ENCODE measurements at regions not wholly inside any gene's neighbourhood (a gene's known extent, or its start where the extent isn't known, plus 50 kb on each side); places are given as distances from the start of the nearest gene placed in this dataset.

- DNase-seq (ENCODE audit: low spot score) (no peak), ATAC-seq (no peak)
- Mint-ChIP-seq H3K36me3 (ENCODE audit: low read depth) (peaks cover 9% of the 10 kb centered on the region; the same call in 2 of the 3 replicates), H3K4me3 (no peak overlapping the region), H3K4me1 (peaks cover 4% of the 10 kb centered on the region), H3K27ac (no peak overlapping the region), H3K27me3 (ENCODE audit: insufficient read depth, low read depth, poor library complexity) (no peaks in the 10 kb centered on the region), H3K9me3 (peaks cover 13% of the 10 kb centered on the region)
- Histone ChIP-seq H3K4me3 (no peak overlapping the region), H3K4me1 (ENCODE audit: insufficient read depth) (peaks cover 1% of the 10 kb centered on the region; the same call in 1 of the 2 replicates), H3K36me3 (ENCODE audit: insufficient read depth) (no peaks in the 10 kb centered on the region), H3K4me2 (no peak overlapping the region), H4K20me1 (replicated peaks; ENCODE audit: insufficient read depth) (no peaks in the 10 kb centered on the region), H2AFZ (no peak overlapping the region), H3K27me3 (ENCODE audit: insufficient read depth) (no peaks in the 10 kb centered on the region), H3F3A (replicated peaks; ENCODE audit: low read depth) (no peaks in the 10 kb centered on the region), H3K9me2 (ENCODE audit: insufficient read depth) (no peaks in the 10 kb centered on the region), H3K27ac (ENCODE audit: low read depth) (no peak overlapping the region), H3K79me2 (replicated peaks; ENCODE audit: insufficient read depth) (no peaks in the 10 kb centered on the region)
- TF ChIP-seq STAT1 (IDR thresholded peaks at IDR 0.05; ENCODE audit: unreplicated experiment) (no peak), NANOG (IDR thresholded peaks at IDR 0.05; ENCODE audit: borderline replicate concordance) (no peak), ZNF462 (CRISPR knock-in tag; IDR thresholded peaks at IDR 0.05) (no peak), ZNF114 (CRISPR knock-in tag; IDR thresholded peaks at IDR 0.05) (no peak), EZH2 (IDR thresholded peaks at IDR 0.05; ENCODE audit: low read depth, unreplicated experiment) (no peak), ZNF331 (CRISPR knock-in tag; IDR thresholded peaks at IDR 0.05; ENCODE audit: low read depth) (no peak), JUNB (IDR thresholded peaks at IDR 0.05; ENCODE audit: unreplicated experiment) (no peak), REST (IDR thresholded peaks at IDR 0.05; ENCODE audit: unreplicated experiment) (no peak), ETS1 (IDR thresholded peaks at IDR 0.05) (no peak), EZH2phosphoT487 (IDR thresholded peaks at IDR 0.05; ENCODE audit: unreplicated experiment) (no peak), CTCF (conservative IDR thresholded peaks at IDR 0.05; ENCODE audit: low read depth in 2 of 2) (no peak), POLR2AphosphoS5 (IDR thresholded peaks at IDR 0.05; ENCODE audit: low read depth) (no peak), CREB1 (CRISPR knock-in tag; IDR thresholded peaks at IDR 0.05; ENCODE audit: low read depth) (no peak)
Observed at GRCh38 chr2:217294818-217295217, 435.0 kb upstream of the TNP1 start.
